Testis (tissue), 2 donors: ENCODE measurements at regions not wholly inside any gene's neighbourhood (a gene's known extent, or its start where the extent isn't known, plus 50 kb on each side); places are given as distances from the start of the nearest gene placed in this dataset.

Experiments
- POLR2A ChIP-seq: fragments of 450-650 bp; IDR thresholded peaks from one replicate; pipeline ENCODE4 v1.6.1; 2017; ENCODE audit warnings: antibody characterized with exemption, mild to moderate bottlenecking, moderate library complexity
- TF ChIP-seq, protein P1 (sequence below), 3 experiments: fragments of 450-650 bp in 2 of 3; fragments of 200-600 bp in 1 of 3; sonication (generic) in 1 of 3; IDR thresholded peaks; one replicate each; pipeline ENCODE4 v1.5.1; 2016 to 2019; ENCODE audit warnings: antibody characterized with exemption in 3 of 3, mild to moderate bottlenecking in 2 of 3, moderate library complexity in 1 of 3

DNA sequence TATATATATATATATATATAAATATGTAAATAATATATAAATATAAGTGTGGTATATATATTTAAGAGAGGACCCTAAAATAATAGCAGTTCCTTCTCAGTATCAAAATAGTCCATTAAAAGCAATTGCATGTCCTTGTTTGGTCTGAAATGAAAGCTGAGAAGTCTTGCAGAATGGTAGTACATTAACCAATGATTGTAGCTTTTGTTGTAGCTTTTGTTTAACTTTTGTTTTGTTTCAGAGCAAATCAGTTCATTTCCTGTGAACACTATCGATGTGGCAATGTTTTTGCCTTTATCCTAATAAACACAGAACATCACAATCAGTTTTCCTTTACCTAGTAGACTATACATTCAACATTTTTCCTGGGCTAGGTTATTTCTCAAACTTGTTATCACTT is 1256.2 kb upstream of the SPRY2 start:
- TF ChIP-seq, protein P1, sequence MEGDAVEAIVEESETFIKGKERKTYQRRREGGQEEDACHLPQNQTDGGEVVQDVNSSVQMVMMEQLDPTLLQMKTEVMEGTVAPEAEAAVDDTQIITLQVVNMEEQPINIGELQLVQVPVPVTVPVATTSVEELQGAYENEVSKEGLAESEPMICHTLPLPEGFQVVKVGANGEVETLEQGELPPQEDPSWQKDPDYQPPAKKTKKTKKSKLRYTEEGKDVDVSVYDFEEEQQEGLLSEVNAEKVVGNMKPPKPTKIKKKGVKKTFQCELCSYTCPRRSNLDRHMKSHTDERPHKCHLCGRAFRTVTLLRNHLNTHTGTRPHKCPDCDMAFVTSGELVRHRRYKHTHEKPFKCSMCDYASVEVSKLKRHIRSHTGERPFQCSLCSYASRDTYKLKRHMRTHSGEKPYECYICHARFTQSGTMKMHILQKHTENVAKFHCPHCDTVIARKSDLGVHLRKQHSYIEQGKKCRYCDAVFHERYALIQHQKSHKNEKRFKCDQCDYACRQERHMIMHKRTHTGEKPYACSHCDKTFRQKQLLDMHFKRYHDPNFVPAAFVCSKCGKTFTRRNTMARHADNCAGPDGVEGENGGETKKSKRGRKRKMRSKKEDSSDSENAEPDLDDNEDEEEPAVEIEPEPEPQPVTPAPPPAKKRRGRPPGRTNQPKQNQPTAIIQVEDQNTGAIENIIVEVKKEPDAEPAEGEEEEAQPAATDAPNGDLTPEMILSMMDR (IDR thresholded peaks at IDR 0.05): no peak
- no peak for TF ChIP-seq POLR2A
